ENCODE measurements at regions not wholly inside any gene's neighbourhood (a gene's known extent, or its start where the extent isn't known, plus 50 kb on each side); places are given as distances from the start of the nearest gene placed in this dataset.
"Not testable (repeated sequence)": the region's sequence is repeated elsewhere in the genome, so short reads cannot be mapped to it uniquely, and the experiment has no call there.

- DNase-seq: no peak
Measured at GRCh38 chr11:134737563-134738510, 325.8 kb upstream of the B3GAT1 start.

GRCh38 chr11:134736251-134736947, 324.4 kb upstream of the B3GAT1 start:
- no peak for DNase-seq

- DNase-seq: no peak
Measured at GRCh38 chr11:134734894-134735293, 322.9 kb upstream of the B3GAT1 start.

GRCh38 chr11:134734141-134734845, 322.3 kb upstream of the B3GAT1 start:
- no peak for DNase-seq

- DNase-seq: no peak
Measured at GRCh38 chr11:134733646-134734045, 321.6 kb upstream of the B3GAT1 start.

- no peak for DNase-seq
Measured at GRCh38 chr11:134731213-134731961, 319.3 kb upstream of the B3GAT1 start.

- no peak for DNase-seq
Measured at GRCh38 chr11:134730561-134731212, 318.6 kb upstream of the B3GAT1 start.

- DNase-seq: no peak
Measured at GRCh38 chr11:134730101-134730500, 318.1 kb upstream of the B3GAT1 start.

- DNase-seq: no peak
Measured at GRCh38 chr11:134728186-134728585, 316.1 kb upstream of the B3GAT1 start.

- no peak for DNase-seq
Measured at GRCh38 chr11:134727636-134728035, 315.6 kb upstream of the B3GAT1 start.

GRCh38 chr11:134727204-134727603, 315.2 kb upstream of the B3GAT1 start:
- no peak for DNase-seq

GRCh38 chr11:134725716-134726639, 313.9 kb upstream of the B3GAT1 start:
- no peak for DNase-seq

- DNase-seq: no peak
Measured at GRCh38 chr11:134725211-134725610, 313.2 kb upstream of the B3GAT1 start.

GRCh38 chr11:134724779-134725140, 312.7 kb upstream of the B3GAT1 start:
- no peak for DNase-seq

- no peak for DNase-seq
Measured at GRCh38 chr11:134724106-134724778, 312.2 kb upstream of the B3GAT1 start.

GRCh38 chr11:134720691-134721070, 308.6 kb upstream of the B3GAT1 start:
- not testable (repeated sequence) for DNase-seq

- DNase-seq: not testable (repeated sequence)
Measured at GRCh38 chr11:134719940-134720690, 308.1 kb upstream of the B3GAT1 start.

- DNase-seq: no peak
Measured at GRCh38 chr11:134719397-134719796, 307.4 kb upstream of the B3GAT1 start.

- no peak for DNase-seq
Measured at GRCh38 chr11:134716582-134716981, 304.5 kb upstream of the B3GAT1 start.
